CD14-positive monocyte (primary cell): ENCODE measurements at regions not wholly inside any gene's neighbourhood (a gene's known extent, or its start where the extent isn't known, plus 50 kb on each side); places are given as distances from the start of the nearest gene placed in this dataset.

Experiments used
- DNase-seq, 3 donors: peaks; one replicate each; pipeline ENCODE4 v3.0.0-alpha.2; 2011 to 2022
- H2AFZ ChIP-seq: 2 replicates; pipeline ENCODE4 v1.6.0; 2012; ENCODE audit warnings: mild to moderate bottlenecking, low read depth, low read length, inconsistent platforms; ENCODE audit not compliant: insufficient read depth, poor library complexity, severe bottlenecking
- H3K27ac ChIP-seq, 2 donors: 1 replicate in 1 of 2; 2 replicates in 1 of 2; pipeline ENCODE4 v1.5.1; 2012 to 2013; ENCODE audit warnings: low read length in 2 of 2, control low read depth in 1 of 2, inconsistent platforms in 1 of 2, low read depth in 1 of 2, mild to moderate bottlenecking in 1 of 2
- H3K27me3 ChIP-seq, 2 donors: one replicate each; pipeline versions ENCODE4 v1.6.0 to v1.6.1; 2011 to 2013; ENCODE audit warnings: low read length in 2 of 2; ENCODE audit not compliant: control insufficient read depth in 2 of 2, insufficient read depth in 2 of 2
- H3K36me3 ChIP-seq, 2 donors: replicated peaks in 1 of 2; 1 replicate in 1 of 2; 2 replicates in 1 of 2; pipeline versions ENCODE4 v1.5.1 to v1.6.1; 2012 to 2013; ENCODE audit warnings: low read length in 2 of 2, control low read depth in 1 of 2, inconsistent platforms in 1 of 2, mild to moderate bottlenecking in 1 of 2; ENCODE audit not compliant: insufficient read depth in 2 of 2, control insufficient read depth in 1 of 2
- H3K4me1 ChIP-seq, 2 donors: 1 replicate in 1 of 2; 2 replicates in 1 of 2; pipeline versions ENCODE4 v1.5.1 to v1.6.1; 2012 to 2013; ENCODE audit warnings: low read length in 2 of 2, control low read depth in 1 of 2, inconsistent platforms in 1 of 2, mild to moderate bottlenecking in 1 of 2, moderate library complexity in 1 of 2; ENCODE audit not compliant: insufficient read depth in 2 of 2, control insufficient read depth in 1 of 2
- H3K4me2 ChIP-seq: replicated peaks from 2 replicates; pipeline ENCODE3; 2012; ENCODE audit warnings: low read length, moderate library complexity, mild to moderate bottlenecking; ENCODE audit not compliant: poor library complexity, severe bottlenecking; ENCODE audit errors: extremely low read depth
- H3K4me3 ChIP-seq, 3 experiments: fragments of 200-600 bp in 1 of 3; sonication (generic) in 1 of 3; replicated peaks in 1 of 3; 1 replicate in 2 of 3; 2 replicates in 1 of 3; pipeline ENCODE4 v1.5.1; 2011 to 2013; ENCODE audit warnings: low read length in 3 of 3, mild to moderate bottlenecking in 3 of 3, control low read depth in 2 of 3, low read depth in 2 of 3, inconsistent platforms in 1 of 3, moderate library complexity in 1 of 3
- H3K79me2 ChIP-seq: 2 replicates; pipeline ENCODE4 v1.6.0; 2012; ENCODE audit warnings: mild to moderate bottlenecking, control low read depth, inconsistent platforms, low read length, moderate library complexity; ENCODE audit not compliant: insufficient read depth
- H3K9ac ChIP-seq: 2 replicates; pipeline ENCODE4 v1.6.0; 2017; ENCODE audit warnings: low read length, mild to moderate bottlenecking; ENCODE audit not compliant: insufficient read depth, poor library complexity, severe bottlenecking
- H3K9me3 ChIP-seq, 2 donors: replicated peaks in 1 of 2; 1 replicate in 1 of 2; 2 replicates in 1 of 2; pipeline versions ENCODE4 v1.5.1 to v1.6.1; 2012 to 2013; ENCODE audit warnings: low read length in 2 of 2, control low read depth in 1 of 2; ENCODE audit not compliant: control insufficient read depth in 1 of 2, insufficient read depth in 1 of 2
- H4K20me1 ChIP-seq: 2 replicates; pipeline ENCODE4 v1.6.0; 2012; ENCODE audit warnings: mild to moderate bottlenecking, low read length, control low read depth, moderate library complexity; ENCODE audit not compliant: insufficient read depth
- H3K27ac Mint-ChIP-seq, 7 donors: one replicate each; pipeline ENCODE4 v1.8.0; 2020; ENCODE audit warnings: mild to moderate bottlenecking in 7 of 7, mixed read lengths in 7 of 7, moderate library complexity in 6 of 7, inconsistent platforms in 2 of 7
- H3K27me3 Mint-ChIP-seq, 3 donors: one replicate each; pipeline ENCODE4 v1.8.0; 2021 to 2022; ENCODE audit warnings: low read depth in 3 of 3, mild to moderate bottlenecking in 3 of 3, mixed read lengths in 3 of 3, moderate library complexity in 3 of 3, inconsistent platforms in 1 of 3
- H3K36me3 Mint-ChIP-seq, 2 donors: one replicate each; pipeline ENCODE4 v1.8.0; 2020; ENCODE audit warnings: mixed read lengths in 2 of 2, inconsistent platforms in 1 of 2, mild to moderate bottlenecking in 1 of 2
- H3K4me1 Mint-ChIP-seq: one replicate; pipeline ENCODE4 v1.8.0; 2020; ENCODE audit warnings: mild to moderate bottlenecking, mixed read lengths
- H3K4me3 Mint-ChIP-seq, 2 donors: one replicate each; pipeline ENCODE4 v1.8.0; 2020; ENCODE audit warnings: mild to moderate bottlenecking in 2 of 2, mixed read lengths in 2 of 2, moderate library complexity in 1 of 2
- H3K9me3 Mint-ChIP-seq, 7 donors: one replicate each; pipeline ENCODE4 v1.8.0; 2020 to 2022; ENCODE audit warnings: mixed read lengths in 7 of 7, mild to moderate bottlenecking in 6 of 7, moderate library complexity in 6 of 7, inconsistent platforms in 2 of 7
- CTCF ChIP-seq: fragments of 200-600 bp; IDR thresholded peaks from one replicate; pipeline ENCODE4 v1.8.0; 2022; ENCODE audit warnings: antibody characterized with exemption, mild to moderate bottlenecking
- WGBS: methylation state at CpG from one replicate; pipeline ENCODE4 v1.1.5; 2013; ENCODE audit warnings: missing lambda C conversion rate; ENCODE audit not compliant: insufficient coverage; 5-methylcytosine and 5-hydroxymethylcytosine counted together
- intact Hi-C, 2 donors: fragments of 100-400 bp; cut with micrococcal nuclease; formaldehyde crosslinking; loops; one replicate each; pipeline versions ENCODE4 v1.15.0 to v1.15.1; 2023

DNA sequence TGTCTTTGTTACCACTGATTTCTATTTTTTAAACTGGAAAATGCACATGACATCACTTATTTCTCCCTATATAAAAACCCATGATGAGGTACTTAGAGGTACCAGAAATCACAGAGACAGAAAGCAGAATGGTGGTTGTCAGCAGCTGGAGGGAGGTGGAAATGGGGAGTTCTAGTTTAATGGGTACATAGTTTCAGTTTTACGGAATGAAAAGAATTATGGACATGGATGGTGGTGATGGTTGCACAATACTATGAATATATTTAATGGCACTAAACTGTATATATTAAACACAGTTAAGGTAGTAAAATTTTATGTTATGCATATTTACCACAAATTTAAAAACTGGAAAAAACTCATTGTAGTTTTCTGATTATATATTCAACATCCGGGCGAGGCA is 50.5 kb upstream of the CPEB4 start:
- no CpG with 5 or more reads among the region's 3 CpGs for WGBS
- intact Hi-C loops, result no loop called here
- Mint-ChIP-seq H3K4me1 (peaks cover 46% of the 10 kb centered on the region), H3K27me3 (peaks cover 0 to 3% (median 3%) of the 10 kb centered on the region in 3 donors), H3K27ac (no peak overlapping the region), H3K36me3 (no peaks in the 10 kb centered on the region), H3K4me3 (no peak overlapping the region), H3K9me3 (peaks cover 0 to 2% (median 0%) of the 10 kb centered on the region in 7 donors)
- no peak overlapping the region for H3K4me2 ChIP-seq
- H3K79me2 ChIP-seq, result no peaks in the 10 kb centered on the region
- no peak for DNase-seq
- H3K9ac ChIP-seq, result no peak overlapping the region
- H4K20me1 ChIP-seq, result no peaks in the 10 kb centered on the region
- H3K4me3 ChIP-seq, result no peak overlapping the region
- H3K36me3 ChIP-seq, result no peaks in the 10 kb centered on the region
- H2AFZ ChIP-seq, result no peak overlapping the region
- no peak for TF ChIP-seq CTCF
- peaks cover 40% of the 10 kb centered on the region in 2 donors for H3K4me1 ChIP-seq
- H3K27me3 ChIP-seq, result no peaks in the 10 kb centered on the region
- H3K9me3 ChIP-seq, result no peaks in the 10 kb centered on the region
- no peak overlapping the region for H3K27ac ChIP-seq
